Colonic mucosa (tissue), 4 donors: ENCODE measurements at regions not wholly inside any gene's neighbourhood (a gene's known extent, or its start where the extent isn't known, plus 50 kb on each side); places are given as distances from the start of the nearest gene placed in this dataset.
"Not testable (repeated sequence)": the region's sequence is repeated elsewhere in the genome, so short reads cannot be mapped to it uniquely, and the experiment has no call there.

Source experiments
- DNase-seq: peaks from one replicate; pipeline ENCODE4 v3.0.0-alpha.2; 2020
- H3K27ac ChIP-seq: fragments of 200-600 bp; one replicate; pipeline ENCODE4 v1.8.0; 2021
- H3K27me3 ChIP-seq: fragments of 200-600 bp; one replicate; pipeline ENCODE4 v1.8.0; 2021
- H3K36me3 ChIP-seq: fragments of 200-600 bp; one replicate; pipeline ENCODE4 v1.8.0; 2021
- H3K4me1 ChIP-seq: fragments of 200-600 bp; one replicate; pipeline ENCODE4 v1.8.0; 2021; ENCODE audit warnings: mild to moderate bottlenecking
- H3K4me3 ChIP-seq: fragments of 200-600 bp; one replicate; pipeline ENCODE4 v1.8.0; 2021
- H3K9ac ChIP-seq, 2 donors: one replicate each; pipeline ENCODE4 v1.7.0; 2013; ENCODE audit warnings: control low read depth in 2 of 2, low read depth in 2 of 2, low read length in 2 of 2
- H3K9me3 ChIP-seq: fragments of 200-600 bp; one replicate; pipeline ENCODE4 v1.8.0; 2021
- intact Hi-C: fragments of 100-400 bp; cut with DNase I; formaldehyde crosslinking; loops from one replicate; pipeline ENCODE4 v1.14.1; 2022
- TF ChIP-seq, protein P1 (sequence below): fragments of 200-600 bp; IDR thresholded peaks from one replicate; pipeline ENCODE4 v1.8.0; 2022; ENCODE audit warnings: antibody characterized with exemption, mild to moderate bottlenecking
- donor health status: healthy.
- donor health status: DM: no; HTN: no; CAD: no.
- donor health status: DM: no; HTN: no; CAD: no.

DNA sequence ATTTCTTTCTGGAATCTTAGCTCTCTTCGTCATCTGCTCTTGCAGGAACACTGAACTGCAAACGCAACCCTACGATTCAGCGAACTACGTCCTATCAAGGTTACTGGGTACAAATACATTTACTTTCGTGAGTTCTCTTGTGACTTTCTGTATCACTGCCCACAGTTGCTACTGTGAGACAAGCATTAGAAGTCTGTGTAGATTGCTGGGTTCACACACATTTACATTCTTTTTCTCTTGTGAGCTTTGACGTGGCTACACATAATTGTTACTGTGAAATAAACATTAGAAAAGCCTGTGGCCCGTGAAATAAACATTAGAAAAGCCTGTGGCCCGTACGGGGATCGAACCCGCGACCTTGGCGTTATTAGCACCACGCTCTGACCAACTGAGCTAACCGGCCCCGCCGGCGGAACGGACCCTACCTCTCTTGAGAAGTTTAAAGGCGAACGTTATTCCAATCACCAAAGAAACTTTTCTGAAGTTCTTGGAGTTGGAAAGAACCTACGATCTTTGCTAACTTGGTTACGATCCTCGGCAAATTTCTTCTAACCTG, 61.2 kb upstream of the ZNF322 start:
- H3K4me1 ChIP-seq, DNase-seq, H3K9ac ChIP-seq, H3K9me3 ChIP-seq, intact Hi-C loops, H3K27me3 ChIP-seq, H3K27ac ChIP-seq, H3K4me3 ChIP-seq, H3K36me3 ChIP-seq: not testable (repeated sequence)

DNA sequence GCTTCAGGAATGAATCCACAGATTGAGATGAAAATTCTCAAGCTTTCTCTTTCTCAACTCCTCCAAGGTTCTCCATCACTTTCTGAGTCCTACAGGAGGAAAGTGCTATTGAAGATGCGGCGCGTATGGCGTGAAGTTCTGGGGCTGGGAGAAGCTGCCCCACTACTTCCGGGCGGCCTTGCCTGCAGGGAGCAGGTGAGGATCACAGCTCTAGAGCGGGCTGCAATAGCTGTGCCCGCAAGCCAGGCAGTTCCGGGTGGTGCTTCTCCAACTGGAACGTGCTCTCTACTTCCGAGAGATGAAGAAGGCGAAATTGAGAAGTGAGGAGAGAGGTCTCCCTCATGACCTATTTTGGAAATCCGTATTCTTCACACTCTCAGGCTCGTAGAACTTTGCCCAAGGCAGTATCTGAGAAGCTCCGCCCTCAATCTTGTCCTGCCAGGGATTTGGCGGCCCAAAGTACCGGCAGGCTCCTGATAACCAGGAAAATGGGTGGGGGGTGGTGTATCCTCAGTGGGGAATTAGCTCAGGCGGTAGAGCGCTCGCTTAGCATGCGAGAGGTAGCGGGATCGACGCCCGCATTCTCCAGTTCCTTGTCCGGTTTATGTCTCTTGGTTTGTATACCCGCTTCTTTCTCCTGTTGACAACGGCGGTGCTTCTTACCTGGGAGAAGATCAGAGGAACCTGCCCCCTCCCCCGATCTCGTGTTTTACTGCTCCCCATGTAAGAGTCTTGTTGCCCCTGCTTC, 70.6 kb upstream of the ZNF322 start:
- H3K9ac ChIP-seq, DNase-seq, H3K27me3 ChIP-seq, H3K36me3 ChIP-seq, H3K27ac ChIP-seq, H3K9me3 ChIP-seq, H3K4me3 ChIP-seq, H3K4me1 ChIP-seq, intact Hi-C loops: not testable (repeated sequence)

DNA sequence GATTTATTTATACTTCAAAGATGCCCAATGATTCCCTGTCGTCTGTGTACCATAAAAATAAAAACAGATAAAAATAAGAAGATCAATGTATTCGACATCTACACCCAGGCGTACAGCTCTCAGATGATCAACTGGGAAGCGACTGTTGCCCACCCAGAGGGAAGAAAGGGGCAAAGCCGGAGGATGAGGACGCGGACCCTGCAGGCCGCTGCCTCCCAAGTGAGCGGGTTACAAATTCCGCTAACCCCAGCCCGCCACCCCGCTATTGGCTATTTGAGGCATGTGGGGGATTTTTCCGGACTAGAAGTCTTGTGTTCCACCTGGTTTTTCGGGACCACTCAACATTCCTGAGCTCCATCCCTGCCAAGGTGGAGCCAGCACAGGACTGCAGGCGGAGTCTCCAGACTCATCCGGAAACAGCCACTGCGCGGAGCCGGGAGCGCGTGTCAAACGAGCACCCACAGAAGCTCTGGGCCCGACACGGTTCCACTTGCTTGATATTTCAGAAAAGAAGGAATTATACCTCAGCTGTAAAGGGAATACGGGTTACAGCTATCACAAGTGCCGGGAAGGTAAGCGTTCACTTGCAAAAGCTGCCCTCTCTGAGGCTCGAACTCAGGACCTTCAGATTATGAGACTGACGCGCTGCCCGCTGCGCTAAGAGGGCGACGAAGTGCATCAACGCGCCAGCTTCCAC, 75.4 kb upstream of the ZNF322 start:
- H3K9ac ChIP-seq, H3K4me3 ChIP-seq, intact Hi-C loops, H3K9me3 ChIP-seq, DNase-seq, H3K27me3 ChIP-seq, H3K4me1 ChIP-seq, H3K27ac ChIP-seq, H3K36me3 ChIP-seq: not testable (repeated sequence)

DNA sequence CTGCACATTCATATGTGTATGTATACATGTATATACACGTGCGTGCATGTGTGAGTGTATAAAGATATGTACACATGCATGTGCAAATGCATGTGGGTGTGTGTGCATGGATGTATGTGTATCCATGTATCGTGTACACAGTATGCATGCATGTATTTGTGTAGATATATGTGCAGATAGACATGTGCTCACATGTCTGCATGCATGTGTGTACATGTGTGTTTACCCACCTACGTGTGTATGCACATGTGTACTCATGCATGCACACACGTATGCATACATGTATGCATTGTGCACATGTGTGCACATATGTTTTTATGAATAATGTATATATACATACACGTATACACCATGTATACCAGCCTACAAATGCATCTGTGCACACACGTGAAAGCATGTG, 80.3 kb upstream of the ZNF322 start:
- H3K9ac ChIP-seq = no peak overlapping the region
- no peaks in the 10 kb centered on the region for H3K4me1 ChIP-seq

DNA sequence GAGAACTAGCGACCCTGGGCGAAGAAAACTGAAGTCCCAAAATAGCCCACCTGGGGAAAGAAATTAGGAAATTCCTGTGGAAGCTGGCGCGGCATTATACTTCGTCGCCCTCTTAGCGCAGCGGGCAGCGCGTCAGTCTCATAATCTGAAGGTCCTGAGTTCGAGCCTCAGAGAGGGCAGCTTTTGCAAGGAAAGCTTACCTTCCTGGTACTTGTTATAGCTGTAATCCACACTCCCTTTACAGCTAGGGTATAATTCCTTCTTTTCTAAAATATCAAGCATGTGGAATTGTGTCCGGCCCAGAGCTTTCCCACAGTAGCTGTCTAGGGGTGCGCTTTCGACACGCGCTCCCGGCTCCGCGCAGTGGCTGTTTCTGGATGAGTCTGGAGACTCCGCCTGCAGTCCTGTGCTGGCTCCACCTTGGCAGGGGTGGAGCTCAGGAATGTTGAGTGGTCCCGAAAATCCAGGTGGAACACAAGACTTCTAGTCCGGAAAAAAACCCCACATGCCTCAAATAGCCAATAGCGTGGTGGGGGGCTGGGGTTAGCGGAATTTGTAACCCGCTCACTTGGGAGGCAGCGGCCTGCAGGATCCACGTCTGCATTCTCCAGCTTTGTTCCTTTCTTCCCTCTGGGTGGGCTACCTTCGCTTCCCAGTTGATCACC, 83.7 kb upstream of the ZNF322 start:
- Histone ChIP-seq H3K27ac (no peak overlapping the region), H3K9ac (no peak overlapping the region), H3K27me3 (peaks cover 10% of the 10 kb centered on the region), H3K9me3 (no peaks in the 10 kb centered on the region), H3K4me1 (no peaks in the 10 kb centered on the region), H3K36me3 (no peaks in the 10 kb centered on the region), H3K4me3 (no peak overlapping the region)
- TF ChIP-seq, protein P1, sequence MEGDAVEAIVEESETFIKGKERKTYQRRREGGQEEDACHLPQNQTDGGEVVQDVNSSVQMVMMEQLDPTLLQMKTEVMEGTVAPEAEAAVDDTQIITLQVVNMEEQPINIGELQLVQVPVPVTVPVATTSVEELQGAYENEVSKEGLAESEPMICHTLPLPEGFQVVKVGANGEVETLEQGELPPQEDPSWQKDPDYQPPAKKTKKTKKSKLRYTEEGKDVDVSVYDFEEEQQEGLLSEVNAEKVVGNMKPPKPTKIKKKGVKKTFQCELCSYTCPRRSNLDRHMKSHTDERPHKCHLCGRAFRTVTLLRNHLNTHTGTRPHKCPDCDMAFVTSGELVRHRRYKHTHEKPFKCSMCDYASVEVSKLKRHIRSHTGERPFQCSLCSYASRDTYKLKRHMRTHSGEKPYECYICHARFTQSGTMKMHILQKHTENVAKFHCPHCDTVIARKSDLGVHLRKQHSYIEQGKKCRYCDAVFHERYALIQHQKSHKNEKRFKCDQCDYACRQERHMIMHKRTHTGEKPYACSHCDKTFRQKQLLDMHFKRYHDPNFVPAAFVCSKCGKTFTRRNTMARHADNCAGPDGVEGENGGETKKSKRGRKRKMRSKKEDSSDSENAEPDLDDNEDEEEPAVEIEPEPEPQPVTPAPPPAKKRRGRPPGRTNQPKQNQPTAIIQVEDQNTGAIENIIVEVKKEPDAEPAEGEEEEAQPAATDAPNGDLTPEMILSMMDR = no peak
- intact Hi-C loops = no loop called here
- DNase-seq = no peak

More for the DNA sequence above, 80.3 kb upstream of the ZNF322 start:
- peaks cover 10% of the 10 kb centered on the region for H3K27me3 ChIP-seq
- no peak overlapping the region for H3K4me3 ChIP-seq
- TF ChIP-seq, protein P1 = no peak
- no peaks in the 10 kb centered on the region for H3K36me3 ChIP-seq
- intact Hi-C loops = no loop called here
- no peak overlapping the region for H3K27ac ChIP-seq
- DNase-seq = no peak
- no peaks in the 10 kb centered on the region for H3K9me3 ChIP-seq

DNA sequence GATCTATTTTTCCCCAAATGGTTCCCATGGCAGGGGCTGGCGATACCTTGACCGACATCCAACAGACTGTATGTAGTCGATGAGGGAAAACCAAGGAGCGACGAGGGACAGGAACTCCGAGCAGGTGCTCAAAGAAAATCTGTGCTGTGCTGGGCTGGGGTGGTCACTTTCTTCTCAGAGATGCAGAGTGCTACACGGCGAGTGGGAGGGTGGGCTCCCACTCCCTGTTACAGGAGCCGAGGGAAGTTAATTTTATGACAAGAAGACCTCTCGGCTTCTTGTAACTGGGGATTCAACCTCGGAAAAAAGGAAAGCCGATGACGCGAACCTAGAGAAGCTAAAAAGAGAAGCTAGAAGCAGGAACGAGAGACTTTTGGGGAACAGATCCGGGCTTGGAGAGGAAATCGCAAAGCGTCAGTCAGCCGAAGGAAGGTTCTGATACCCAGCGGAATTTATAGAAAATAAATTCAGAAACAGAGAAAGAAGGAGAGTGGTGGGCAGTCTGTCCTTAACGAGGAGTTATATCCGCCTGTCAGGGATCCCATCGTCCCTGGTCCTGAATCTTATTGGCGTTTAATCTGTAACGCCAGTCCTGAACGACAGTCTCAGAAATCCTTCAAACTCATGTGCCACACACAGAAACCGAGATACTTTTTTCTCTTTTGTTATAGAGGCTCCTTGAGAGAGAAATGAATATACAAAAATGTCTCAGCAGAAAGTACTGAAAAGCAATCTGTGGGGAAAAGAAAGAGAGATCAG, 84.6 kb upstream of the ZNF322 start:
- Histone ChIP-seq H3K9ac (no peak overlapping the region), H3K36me3 (no peaks in the 10 kb centered on the region), H3K27ac (no peak overlapping the region), H3K27me3 (peaks cover 10% of the 10 kb centered on the region), H3K9me3 (no peaks in the 10 kb centered on the region), H3K4me3 (no peak overlapping the region), H3K4me1 (no peaks in the 10 kb centered on the region)
- DNase-seq = no peak
- TF ChIP-seq, protein P1 = no peak
- intact Hi-C loops = no loop called here

DNA sequence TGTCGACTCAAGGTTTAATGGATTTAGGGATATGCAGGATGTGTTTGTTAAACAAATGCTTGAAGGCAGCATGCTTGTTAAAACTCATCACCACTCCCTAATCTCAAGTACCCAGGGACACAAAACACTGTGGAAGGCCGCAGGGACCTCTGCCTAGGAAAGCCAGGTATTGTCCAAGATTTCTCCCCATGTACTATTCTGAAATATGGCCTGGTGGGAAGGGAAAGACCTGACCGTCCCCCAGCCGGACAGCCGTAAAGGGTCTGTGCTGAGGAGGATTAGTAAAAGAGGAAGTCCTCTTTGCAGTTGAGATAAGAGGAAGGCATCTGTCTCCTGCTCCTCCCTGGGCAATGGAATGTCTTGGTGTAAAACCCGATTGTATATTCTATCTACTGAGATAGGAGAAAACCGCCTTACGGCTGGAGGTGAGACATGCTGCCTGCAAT, 85.3 kb upstream of the ZNF322 start:
- not testable (repeated sequence) for H3K4me3 ChIP-seq

DNA sequence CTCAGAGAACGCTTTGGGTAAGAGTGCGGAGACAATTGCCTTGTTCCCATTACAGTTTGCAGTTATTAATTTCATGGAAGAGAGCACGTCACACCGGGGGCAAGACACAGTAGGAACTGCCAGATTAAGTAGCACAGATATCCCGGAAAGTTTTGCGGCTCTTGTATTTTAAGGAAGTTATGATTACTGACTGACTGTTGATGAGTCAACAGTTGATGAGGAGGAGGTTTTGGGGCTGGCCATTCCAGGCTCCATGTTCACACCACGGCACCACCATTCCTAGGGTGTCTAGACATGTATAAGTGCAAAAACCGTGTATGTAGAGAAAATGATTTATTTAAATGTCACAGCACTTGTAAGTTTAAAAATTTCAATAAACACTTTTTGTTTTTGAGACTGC, 86.4 kb upstream of the ZNF322 start:
- H3K27me3 ChIP-seq = not testable (repeated sequence)

More for the DNA sequence above, 85.3 kb upstream of the ZNF322 start:
- H3K4me1 ChIP-seq, DNase-seq, H3K27ac ChIP-seq, H3K36me3 ChIP-seq, intact Hi-C loops, H3K9ac ChIP-seq, H3K27me3 ChIP-seq, H3K9me3 ChIP-seq: not testable (repeated sequence)

DNA sequence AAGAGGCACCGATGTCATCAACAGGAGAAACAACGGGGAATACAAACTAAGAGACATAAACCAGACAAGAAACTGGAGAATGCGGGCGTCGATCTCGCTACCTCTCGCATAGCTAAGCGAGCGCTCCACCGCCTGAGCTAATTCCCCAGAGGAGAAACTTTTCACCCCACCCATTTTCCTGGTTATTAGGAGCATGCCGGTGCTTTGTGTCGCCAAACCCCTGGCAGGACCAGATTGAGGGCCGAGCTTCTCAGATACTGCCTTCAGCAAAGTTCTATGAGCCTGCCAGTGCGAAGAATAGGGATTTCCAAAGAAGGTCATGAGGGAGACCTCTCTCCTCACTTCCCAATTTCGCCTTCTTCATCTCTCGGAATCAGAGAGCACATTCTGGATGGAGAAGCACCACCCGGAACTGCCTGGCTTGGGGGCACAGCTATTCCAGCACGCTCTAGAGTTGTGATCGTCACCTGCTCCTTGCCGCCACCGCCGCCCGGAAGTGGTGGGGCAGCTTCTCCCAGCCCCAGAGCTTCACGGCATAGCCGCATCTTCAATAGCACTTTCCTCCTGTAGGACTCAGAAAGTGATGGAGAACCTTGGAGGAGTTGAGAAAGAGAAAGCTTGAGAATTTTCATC, 89.7 kb upstream of the ZNF322 start:
- H3K4me3 ChIP-seq, H3K36me3 ChIP-seq, H3K9ac ChIP-seq, intact Hi-C loops, H3K27me3 ChIP-seq, DNase-seq, H3K4me1 ChIP-seq, H3K9me3 ChIP-seq, H3K27ac ChIP-seq: not testable (repeated sequence)

More for the DNA sequence above, 86.4 kb upstream of the ZNF322 start:
- H3K36me3 ChIP-seq, intact Hi-C loops, H3K27ac ChIP-seq, H3K9ac ChIP-seq, H3K4me3 ChIP-seq, H3K9me3 ChIP-seq, H3K4me1 ChIP-seq, DNase-seq: not testable (repeated sequence)
